Small intestine (tissue), 7 donors: ENCODE measurements at regions not wholly inside any gene's neighbourhood (a gene's known extent, or its start where the extent isn't known, plus 50 kb on each side); places are given as distances from the start of the nearest gene placed in this dataset.

ENCODE experiments used
- DNase-seq, 2 donors: peaks; one replicate each; pipeline versions ENCODE4 v3.0.0 to v3.0.0-alpha.2; 2013
- FAIRE-seq: peaks from 2 replicates; lab custom pipeline; 2012; peaks lifted over from hg19 to GRCh38; lab: Jason Lieb, UNC
- H3K27ac ChIP-seq, 3 donors: one replicate each; pipeline ENCODE4 v1.5.1; 2013; ENCODE audit warnings: low read length in 2 of 3, mild to moderate bottlenecking in 2 of 3, control low read depth in 1 of 3, inconsistent platforms in 1 of 3, low read depth in 1 of 3, moderate library complexity in 1 of 3
- H3K27me3 ChIP-seq, 3 donors: one replicate each; pipeline ENCODE4 v1.6.1; 2013; ENCODE audit warnings: low read length in 3 of 3, inconsistent platforms in 1 of 3; ENCODE audit not compliant: control insufficient read depth in 3 of 3, insufficient read depth in 3 of 3
- H3K36me3 ChIP-seq, 3 donors: one replicate each; pipeline ENCODE4 v1.6.1; 2013; ENCODE audit warnings: low read length in 3 of 3, inconsistent platforms in 1 of 3, low read depth in 1 of 3, mild to moderate bottlenecking in 1 of 3, moderate library complexity in 1 of 3; ENCODE audit not compliant: control insufficient read depth in 3 of 3, insufficient read depth in 2 of 3
- H3K4me1 ChIP-seq, 3 donors: one replicate each; pipeline ENCODE4 v1.6.1; 2013; ENCODE audit warnings: low read length in 2 of 3, inconsistent platforms in 1 of 3, low read depth in 1 of 3, mild to moderate bottlenecking in 1 of 3, moderate library complexity in 1 of 3; ENCODE audit not compliant: control insufficient read depth in 3 of 3, insufficient read depth in 2 of 3
- H3K4me3 ChIP-seq, 3 donors: one replicate each; pipeline ENCODE4 v1.5.1; 2013; ENCODE audit warnings: low read length in 3 of 3, control low read depth in 1 of 3, inconsistent platforms in 1 of 3, low read depth in 1 of 3, mild to moderate bottlenecking in 1 of 3, moderate library complexity in 1 of 3
- H3K9me3 ChIP-seq, 2 donors: one replicate each; pipeline ENCODE4 v1.6.1; 2013; ENCODE audit warnings: low read depth in 1 of 2, low read length in 1 of 2; ENCODE audit not compliant: control insufficient read depth in 2 of 2, insufficient read depth in 1 of 2
- WGBS, 3 donors: extraction: QIAGEN DNeasy Blood & Tissue Kit; methylation state at CpG; one replicate each; pipeline ENCODE4 v1.1.7; 2013; 5-methylcytosine and 5-hydroxymethylcytosine counted together
- donor health status: healthy with polysubstance abuse.
- donor health status: control.
- donor health status: control.
- donor health status: Bipolar disorder and iron deficiency.
- donor health status: healthy.

DNA sequence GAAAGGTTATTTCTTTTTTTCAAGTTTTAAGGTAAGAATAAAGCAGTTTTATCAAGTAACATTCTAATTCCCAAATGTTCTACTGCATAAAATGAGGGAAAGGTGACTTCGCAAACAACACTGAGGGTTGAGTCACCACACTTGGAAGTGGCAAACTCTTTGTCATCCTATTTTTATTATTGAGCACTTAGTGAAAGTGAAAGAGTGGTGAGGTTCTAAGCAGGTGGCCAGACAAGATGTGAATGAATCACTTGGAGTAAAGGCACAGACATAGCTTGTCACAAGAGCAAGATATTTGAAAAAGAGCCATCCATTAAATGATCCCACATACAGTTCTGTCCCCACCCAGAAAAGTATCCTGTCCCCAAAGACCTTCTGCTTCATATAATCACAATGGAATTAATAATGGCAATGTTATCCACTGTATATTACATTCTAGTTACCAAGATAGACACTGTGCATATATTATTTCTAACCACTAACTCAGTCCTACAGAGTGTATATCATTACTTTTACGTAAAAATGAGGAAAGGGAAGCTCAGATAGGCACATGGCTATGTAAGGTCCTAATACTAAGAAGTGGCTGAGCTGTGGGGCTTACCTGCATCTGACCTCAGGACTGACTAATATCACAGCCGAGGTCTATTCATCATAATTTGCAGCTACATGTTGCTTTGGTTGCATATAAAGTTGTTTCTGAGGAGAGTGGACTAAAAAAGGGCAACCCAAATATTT, 730.4 kb upstream of the MEF2C start:
- Histone ChIP-seq H3K27me3 (no peaks in the 10 kb centered on the region), H3K4me3 (no peak overlapping the region), H3K9me3 (no peaks in the 10 kb centered on the region), H3K27ac (no peak overlapping the region), H3K4me1 (no peaks in the 10 kb centered on the region), H3K36me3 (no peaks in the 10 kb centered on the region)
- no peak for DNase-seq
- no peak for FAIRE-seq
- WGBS, 3 donors = 69 to 82% (median 73%) methylated on average over 3 of the region's 3 CpGs

DNA sequence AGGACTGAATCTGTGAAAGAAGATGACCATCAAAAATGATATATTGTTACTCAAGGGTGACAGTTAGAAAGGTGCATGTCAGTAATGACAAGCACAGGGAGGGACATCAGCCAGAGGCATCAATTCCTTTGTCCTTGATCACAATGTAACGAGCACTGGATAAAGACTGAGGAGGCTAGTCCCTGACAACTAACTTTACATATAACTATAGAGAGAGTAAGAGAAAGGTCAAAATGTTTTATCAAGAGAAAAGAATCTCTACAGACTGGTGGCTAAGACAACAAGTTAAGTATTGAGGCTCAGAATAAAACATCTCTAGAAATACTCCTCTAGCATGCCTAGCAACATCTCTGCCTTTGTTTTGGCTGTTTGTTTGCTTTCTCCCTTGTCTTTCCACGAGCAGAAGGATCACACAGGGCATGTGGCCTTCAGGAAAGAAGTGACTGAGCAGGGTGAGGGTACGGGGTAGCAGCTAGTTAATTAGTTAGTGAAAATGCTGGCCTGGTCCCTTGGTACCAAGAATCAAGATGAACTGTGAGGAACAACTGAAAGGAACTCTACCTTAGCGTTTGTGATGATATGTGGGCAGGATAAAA, 724.1 kb upstream of the MEF2C start:
- H3K27ac ChIP-seq = no peak overlapping the region
- no peaks in the 10 kb centered on the region for H3K4me1 ChIP-seq
- no peaks in the 10 kb centered on the region for H3K9me3 ChIP-seq
- FAIRE-seq = no peak
- no peaks in the 10 kb centered on the region for H3K27me3 ChIP-seq
- H3K36me3 ChIP-seq = no peaks in the 10 kb centered on the region
- H3K4me3 ChIP-seq = no peak overlapping the region
- WGBS, 3 donors = 39 to 61% (median 43%) methylated on average over 4 of the region's 4 CpGs
- no peak for DNase-seq

DNA sequence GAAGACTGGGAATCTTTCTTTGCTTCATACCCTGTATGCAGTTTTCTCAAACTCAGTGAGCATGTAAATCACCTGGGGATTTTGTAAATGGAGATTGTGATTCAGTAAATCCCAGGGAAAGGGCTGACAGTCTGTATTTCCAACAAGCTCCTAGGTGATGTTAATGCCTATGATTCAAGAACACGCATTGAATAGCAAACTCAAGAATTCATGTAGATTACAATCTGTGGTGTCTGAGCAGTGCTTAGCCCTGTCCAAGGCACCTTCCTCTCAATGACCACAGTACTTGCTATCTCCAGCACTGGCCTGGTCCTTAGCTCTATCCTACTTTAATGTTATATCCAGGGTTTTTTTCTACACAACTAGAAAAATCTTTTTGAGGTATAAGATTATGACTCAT, 721.4 kb upstream of the MEF2C start:
- 57 to 85% (median 78%) methylated on average over 1 of the region's 1 CpG for WGBS, 3 donors
- no peak overlapping the region for H3K4me3 ChIP-seq
- H3K36me3 ChIP-seq = no peaks in the 10 kb centered on the region
- no peak overlapping the region for H3K27ac ChIP-seq
- H3K9me3 ChIP-seq = no peaks in the 10 kb centered on the region
- FAIRE-seq (no peak), DNase-seq (no peak)
- no peaks in the 10 kb centered on the region for H3K4me1 ChIP-seq
- H3K27me3 ChIP-seq = no peaks in the 10 kb centered on the region

- 89 to 93% (median 89%) methylated on average over 12 of the region's 12 CpGs for WGBS, 3 donors
- Histone ChIP-seq H3K27ac (no peak overlapping the region), H3K9me3 (no peaks in the 10 kb centered on the region), H3K36me3 (no peaks in the 10 kb centered on the region), H3K27me3 (no peaks in the 10 kb centered on the region), H3K4me1 (no peaks in the 10 kb centered on the region), H3K4me3 (no peak overlapping the region)
- FAIRE-seq (no peak), DNase-seq (no peak)
Observed at GRCh38 chr5:89601880-89602279, 718.9 kb upstream of the MEF2C start.

- 50 to 73% (median 67%) methylated on average over 1 of the region's 1 CpG for WGBS, 3 donors
- no peaks in the 10 kb centered on the region for H3K4me1 ChIP-seq
- no peak for FAIRE-seq
- no peak overlapping the region for H3K4me3 ChIP-seq
- H3K27me3 ChIP-seq = no peaks in the 10 kb centered on the region
- H3K27ac ChIP-seq = no peak overlapping the region
- H3K9me3 ChIP-seq = no peaks in the 10 kb centered on the region
- no peak for DNase-seq
- no peaks in the 10 kb centered on the region for H3K36me3 ChIP-seq
Observed at GRCh38 chr5:89597878-89598277, 714.9 kb upstream of the MEF2C start.

- Histone ChIP-seq H3K4me3 (no peak overlapping the region), H3K9me3 (no peaks in the 10 kb centered on the region), H3K27me3 (no peaks in the 10 kb centered on the region), H3K27ac (no peak overlapping the region), H3K4me1 (no peaks in the 10 kb centered on the region), H3K36me3 (no peaks in the 10 kb centered on the region)
- DNase-seq (no peak), FAIRE-seq (no peak)
- 53 to 81% (median 77%) methylated on average over 2 of the region's 2 CpGs for WGBS, 3 donors
Observed at GRCh38 chr5:89596821-89597220, 713.8 kb upstream of the MEF2C start.

GRCh38 chr5:89595056-89595455, 712.1 kb upstream of the MEF2C start:
- Histone ChIP-seq H3K27me3 (no peaks in the 10 kb centered on the region), H3K4me1 (no peaks in the 10 kb centered on the region), H3K27ac (no peak overlapping the region), H3K4me3 (no peak overlapping the region), H3K36me3 (no peaks in the 10 kb centered on the region), H3K9me3 (peaks cover 0 to 7% of the 10 kb centered on the region in 2 donors)
- no peak for FAIRE-seq
- 83 to 87% (median 86%) methylated on average over 1 of the region's 1 CpG for WGBS, 3 donors
- no peak for DNase-seq

GRCh38 chr5:89584339-89584956, 701.5 kb upstream of the MEF2C start:
- no peaks in the 10 kb centered on the region for H3K36me3 ChIP-seq
- H3K27ac ChIP-seq = no peak overlapping the region
- H3K4me1 ChIP-seq = no peaks in the 10 kb centered on the region
- H3K9me3 ChIP-seq = peaks cover 0 to 8% of the 10 kb centered on the region in 2 donors
- FAIRE-seq (no peak), DNase-seq (no peak)
- 56 to 68% (median 59%) methylated on average over 5 of the region's 5 CpGs for WGBS, 3 donors
- H3K27me3 ChIP-seq = no peaks in the 10 kb centered on the region
- no peak overlapping the region for H3K4me3 ChIP-seq
